ENCODE measurements at regions not wholly inside any gene's neighbourhood (a gene's known extent, or its start where the extent isn't known, plus 50 kb on each side); places are given as distances from the start of the nearest gene placed in this dataset.
"Not testable (repeated sequence)": the region's sequence is repeated elsewhere in the genome, so short reads cannot be mapped to it uniquely, and the experiment has no call there.

DNA sequence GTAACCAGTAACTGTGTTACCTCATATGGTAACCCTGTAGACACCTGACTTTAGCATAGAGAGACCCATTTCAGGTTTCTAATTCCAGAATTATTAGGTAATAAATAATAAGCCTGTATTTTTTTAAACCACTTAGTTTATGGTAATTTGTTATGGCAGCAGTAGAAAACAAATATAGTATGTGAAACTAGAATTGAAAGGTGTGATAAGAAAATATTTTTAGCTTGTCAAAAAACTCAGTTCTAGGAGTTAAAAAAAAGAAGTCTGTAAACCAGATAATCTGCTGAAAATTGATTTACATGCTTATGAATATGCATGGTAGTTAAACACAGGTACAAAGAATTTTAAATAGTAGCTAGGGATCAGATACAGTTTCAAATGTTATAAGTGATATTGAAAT is 695.0 kb upstream of the GJE1 start:
- no peak for DNase-seq

DNA sequence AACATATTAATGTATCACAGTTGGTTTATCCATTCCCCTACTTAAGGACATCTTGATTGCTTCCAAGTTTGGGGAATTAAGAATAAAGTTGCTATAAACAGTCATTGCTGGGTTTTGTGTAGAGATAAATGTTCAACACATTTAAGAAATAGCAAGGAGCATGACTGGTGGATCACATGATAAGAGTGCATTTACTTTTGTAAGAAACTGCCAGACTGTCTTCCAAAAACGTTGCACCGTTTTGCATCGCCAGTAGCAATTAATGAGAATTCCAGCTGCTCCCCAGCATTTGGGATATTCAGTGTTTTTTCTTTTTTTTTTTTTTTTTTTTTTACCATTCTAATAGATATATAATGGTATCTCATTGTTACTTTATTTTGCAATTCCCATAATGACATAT is 695.7 kb upstream of the GJE1 start:
- no peak for DNase-seq

DNA sequence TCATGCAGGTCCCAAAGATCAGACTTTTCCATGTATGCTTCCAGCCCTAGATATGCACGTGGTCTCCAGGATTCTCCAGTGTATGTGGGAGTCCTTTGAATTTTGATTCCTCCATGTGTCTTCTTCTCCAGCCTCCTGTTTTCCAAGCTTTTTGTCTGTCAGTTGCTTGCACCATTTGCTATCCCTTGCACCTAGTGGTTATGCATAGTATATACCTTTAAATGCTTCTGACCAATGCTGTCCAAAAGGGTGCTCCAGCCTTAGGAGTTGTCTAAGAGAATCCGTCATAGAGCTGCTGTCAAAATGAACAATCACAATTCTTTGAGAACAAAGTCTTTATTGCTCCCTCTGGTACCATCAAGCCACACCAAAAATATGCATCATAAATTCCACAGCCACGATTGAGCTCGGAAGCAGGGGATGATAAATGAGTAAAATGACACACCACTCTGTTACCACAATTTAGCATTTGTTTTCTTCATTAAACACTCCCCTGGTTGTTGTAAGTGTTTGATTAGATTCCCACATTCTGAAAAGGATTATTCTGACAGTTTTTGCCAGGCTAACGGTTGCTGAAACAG is 706.2 kb upstream of the GJE1 start:
- no peak for DNase-seq

DNA sequence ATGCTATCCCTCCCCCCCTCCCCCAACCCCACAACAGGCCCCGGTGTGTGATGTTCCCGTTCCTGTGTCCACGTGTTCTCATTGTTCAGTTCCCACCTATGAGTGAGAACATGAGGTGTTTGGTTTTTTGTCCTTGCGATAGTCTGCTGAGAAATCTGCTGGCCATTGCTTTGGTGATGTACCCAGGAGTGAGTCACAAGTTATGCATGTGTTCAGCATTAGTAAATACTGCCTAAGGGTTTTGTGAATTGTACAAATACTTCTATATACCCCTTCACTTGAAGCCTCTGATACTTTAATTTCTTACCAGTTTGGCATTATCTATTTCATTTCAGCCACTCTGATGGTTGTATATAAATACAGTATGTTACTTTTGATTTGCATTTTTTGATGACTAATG is 711.3 kb upstream of the GJE1 start:
- DNase-seq, result peak; percentile 47

DNA sequence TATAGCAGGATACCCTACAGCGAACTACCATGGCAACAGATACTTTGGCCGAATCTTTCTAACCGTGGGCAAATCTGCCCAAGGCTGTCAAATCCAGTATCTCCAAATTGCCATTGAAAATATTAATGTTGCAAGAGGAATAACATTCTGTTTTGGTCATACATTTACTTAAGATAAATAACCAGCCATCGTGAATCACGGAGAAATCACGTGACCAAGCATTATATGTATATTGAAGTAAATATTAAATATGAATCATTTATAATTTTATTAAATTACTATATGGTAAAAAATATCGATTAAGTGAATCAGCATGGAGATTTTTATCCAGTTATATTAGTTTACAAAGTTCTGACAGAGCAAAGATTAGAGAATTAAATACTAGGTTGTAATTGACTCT is 714.6 kb upstream of the GJE1 start:
- DNase-seq, result no peak

DNA sequence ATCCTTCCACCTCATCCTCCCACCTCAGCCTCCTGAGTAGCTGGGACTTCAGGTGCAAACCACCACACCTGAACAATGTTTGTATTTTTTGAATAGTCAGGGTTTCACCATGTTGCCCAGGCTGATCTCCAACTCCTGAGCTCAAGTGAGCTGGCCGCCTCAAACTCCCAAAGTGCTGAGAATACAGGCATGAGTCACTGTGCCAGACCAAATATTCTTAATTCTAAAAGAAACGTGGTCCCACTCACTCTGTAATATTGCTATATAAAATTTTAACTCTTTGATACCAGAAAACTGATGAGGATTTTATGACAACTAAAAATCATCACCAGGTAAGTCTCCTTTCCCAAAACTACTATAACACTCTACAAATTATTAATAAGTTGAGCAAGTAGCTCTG is 716.8 kb upstream of the GJE1 start:
- DNase-seq, result no peak

DNA sequence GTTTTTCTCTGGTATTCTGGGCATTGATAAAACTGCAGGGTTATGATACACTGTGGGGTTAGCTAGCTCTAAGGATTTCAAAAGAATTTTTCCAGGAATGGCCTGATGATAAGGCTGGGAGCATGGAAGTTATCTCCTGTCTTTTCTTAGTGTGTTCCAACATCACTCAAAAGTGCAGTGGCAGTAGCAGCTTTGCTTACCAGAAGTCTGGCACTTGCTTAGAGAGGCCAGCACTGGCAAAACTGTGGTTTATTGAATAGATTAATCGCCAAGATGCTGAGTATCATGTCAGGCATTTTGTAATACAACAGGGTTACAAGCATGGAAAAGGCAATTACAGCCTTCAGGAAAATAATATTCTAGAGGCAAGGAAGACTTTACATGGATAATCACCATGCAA is 719.5 kb upstream of the GJE1 start:
- no peak for DNase-seq

DNA sequence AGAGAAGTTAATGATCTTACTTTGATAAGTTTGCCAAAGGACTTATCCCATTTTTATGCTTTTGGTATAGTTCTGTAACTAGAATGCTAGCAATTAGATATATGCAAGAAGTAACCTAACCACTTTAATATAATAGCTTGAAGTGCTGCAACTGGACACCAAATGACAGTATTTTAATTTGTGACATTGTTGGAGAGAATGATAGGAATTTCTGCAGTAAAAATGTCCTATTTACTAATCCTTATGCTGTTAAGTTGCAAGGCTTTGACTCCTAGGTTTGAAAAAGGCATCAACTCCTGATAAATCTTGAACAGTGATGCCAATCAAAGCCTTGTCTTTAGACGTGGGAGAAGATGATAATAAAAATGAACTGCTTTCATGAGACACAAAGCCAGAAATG is 726.0 kb upstream of the GJE1 start:
- no peak for DNase-seq

DNA sequence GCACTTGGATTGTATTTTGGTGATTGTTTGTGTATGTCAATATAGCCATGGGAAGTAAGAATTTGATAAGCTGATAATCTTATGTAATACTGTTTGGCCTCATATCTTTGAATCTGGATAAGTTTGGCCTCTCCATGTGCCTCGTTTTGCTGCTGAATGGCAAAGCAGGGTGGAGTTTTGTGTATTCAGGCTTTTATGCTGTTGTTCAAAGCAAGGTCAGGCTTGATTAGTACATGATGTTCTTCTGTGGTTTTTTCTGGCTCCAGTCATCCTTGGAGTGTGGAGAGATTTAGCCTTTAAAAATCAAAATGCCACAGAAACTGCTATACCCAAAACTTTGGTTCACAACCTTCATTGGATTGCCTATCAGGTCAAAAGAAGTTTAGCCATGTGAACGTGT is 728.9 kb upstream of the GJE1 start:
- no peak for DNase-seq

DNA sequence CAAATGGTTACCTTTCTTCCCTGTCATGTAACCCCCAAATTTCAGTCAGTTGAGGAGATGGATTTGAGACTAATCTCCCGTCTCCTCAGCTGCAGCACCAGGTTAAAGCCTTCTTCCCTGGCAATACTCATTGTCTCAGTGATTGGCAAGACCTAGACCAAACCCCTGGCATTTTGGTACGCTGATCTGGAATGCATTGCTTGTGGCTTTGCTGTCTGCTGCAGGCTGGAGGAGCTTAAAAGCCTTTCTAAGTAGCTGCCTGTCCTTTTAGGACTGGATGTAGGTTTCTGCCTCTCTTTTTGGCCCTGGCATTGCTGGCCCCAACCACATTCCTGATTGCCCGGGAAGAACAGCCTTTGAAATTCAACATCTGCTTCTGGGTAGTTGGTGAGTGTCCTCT is 729.6 kb upstream of the GJE1 start:
- DNase-seq, result no peak

DNA sequence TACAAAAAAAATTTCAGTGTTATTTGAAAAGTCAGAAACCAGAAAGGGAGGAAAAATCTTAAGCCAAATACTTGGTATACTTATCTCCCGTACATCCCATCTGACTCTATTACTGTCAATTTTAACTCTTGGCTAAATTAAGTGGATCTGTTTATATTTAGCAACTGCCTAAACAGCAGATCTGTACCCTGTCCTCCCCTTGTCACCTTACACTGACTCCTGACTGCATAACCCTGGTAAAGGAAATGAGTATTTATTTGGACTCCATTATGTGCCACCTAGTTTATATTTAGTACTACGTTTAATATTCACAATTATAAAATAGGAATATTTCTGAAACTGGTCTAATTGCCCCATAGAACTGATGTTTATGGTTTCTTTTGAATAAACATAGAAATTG is 730.2 kb upstream of the GJE1 start:
- DNase-seq, result no peak

DNA sequence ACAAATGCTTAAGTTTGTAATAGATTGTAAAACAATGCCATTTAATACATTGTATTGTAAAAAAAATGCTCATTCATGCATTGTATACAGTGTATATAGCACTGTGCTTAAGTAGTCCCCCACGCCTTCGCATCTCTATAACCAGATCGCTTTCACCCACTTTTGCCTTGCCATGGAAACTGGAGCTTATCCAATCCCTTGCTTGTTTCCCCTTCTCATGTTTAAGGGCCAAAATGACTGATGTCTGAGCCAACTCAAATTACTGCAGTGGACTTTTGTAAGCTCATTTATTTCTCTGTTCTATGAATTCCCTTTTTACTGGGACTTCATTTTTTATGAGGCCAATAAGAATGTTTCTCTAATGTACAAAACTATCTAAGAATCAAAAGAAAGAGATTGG is 730.9 kb upstream of the GJE1 start:
- DNase-seq, result no peak

DNA sequence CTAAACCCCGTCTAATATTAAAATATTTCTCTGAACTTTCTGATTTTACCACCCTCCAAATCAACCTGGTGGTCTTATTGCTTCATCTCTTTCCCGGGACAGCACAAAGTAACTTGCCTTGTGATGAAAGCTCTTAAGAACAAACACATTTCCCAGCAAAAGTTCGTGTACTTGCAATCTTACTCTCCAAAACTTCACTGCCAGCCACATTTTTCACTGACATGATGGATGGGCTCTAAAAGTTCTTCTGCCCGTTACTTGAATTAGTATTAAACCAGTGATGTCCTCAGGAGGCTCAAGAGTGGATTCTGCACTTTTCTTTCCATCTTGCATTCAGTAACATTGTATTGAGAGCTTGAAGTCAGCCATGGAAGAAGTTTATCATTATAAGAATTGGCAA is 731.6 kb upstream of the GJE1 start:
- no peak for DNase-seq

DNA sequence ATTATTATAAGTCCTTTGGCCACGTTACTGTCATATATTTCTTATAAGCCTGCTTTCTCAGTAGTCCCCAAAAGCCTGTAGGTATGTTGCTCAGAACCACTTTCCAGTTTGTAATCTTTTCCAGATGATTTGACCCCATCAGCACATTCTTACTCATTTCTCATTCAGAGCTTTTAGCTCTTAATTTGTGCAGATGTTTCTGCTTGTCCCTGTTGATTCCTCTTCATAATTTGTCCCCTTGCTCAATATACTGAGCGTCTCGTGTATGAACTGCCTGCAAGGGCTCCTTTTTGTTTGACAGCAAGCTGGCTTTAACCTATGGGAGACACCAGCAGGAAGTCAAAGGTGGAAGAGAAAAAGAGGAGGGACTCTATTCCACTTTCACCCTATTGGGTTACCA is 733.8 kb upstream of the GJE1 start:
- DNase-seq, result no peak

DNA sequence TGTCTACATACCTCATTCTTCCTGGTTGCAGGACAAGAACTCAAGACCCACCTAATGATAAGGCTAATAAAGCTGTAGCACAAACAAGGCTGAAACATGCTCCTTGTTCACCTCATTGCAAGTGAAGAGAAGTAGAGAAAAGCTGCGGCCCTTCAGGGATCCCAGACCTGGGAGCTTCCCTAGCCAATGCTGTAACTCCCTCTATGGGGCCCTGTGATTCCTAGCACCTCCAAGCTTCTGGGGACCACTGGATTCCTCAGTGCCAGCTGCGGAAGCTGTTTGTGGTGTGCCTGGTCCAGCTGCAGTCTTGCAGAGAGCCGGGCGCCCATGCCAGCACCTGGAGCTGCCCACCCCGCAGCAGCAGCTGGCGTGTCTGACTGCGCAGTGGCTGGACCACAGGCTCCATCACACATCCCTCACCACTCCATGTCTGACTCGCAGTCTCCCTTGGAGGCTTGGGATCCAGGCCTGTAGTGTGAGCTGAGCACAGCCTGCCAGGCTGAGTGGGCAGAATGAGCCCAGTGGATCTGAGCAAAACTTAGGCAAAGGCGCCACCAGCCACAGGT is 737.2 kb upstream of the GJE1 start:
- no peak for DNase-seq

DNA sequence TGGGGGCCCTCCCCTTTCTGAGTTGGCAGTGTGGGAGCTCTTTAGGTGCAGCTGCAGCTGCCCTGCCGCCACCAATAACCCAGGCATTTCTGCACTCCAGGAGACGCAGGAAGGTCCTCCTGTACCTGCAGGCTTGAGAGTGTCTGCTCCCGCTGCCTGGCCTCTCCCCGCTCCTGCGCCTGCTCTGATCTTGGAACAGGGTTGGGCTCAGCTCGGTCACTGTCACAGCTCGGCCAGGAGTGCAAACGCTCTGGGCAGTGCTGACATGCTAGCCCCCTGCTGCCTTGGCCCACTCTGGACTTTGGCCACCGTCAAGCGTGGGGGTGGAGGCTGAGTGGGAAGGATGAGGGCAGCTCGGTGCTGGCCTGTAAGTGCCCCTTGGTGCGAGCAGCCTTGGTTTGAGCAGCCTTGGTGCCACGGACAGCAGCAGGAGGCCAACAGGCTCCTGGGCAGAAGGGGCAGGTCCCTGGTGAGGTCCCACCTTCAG is 738.1 kb upstream of the GJE1 start:
- DNase-seq, result no peak

DNA sequence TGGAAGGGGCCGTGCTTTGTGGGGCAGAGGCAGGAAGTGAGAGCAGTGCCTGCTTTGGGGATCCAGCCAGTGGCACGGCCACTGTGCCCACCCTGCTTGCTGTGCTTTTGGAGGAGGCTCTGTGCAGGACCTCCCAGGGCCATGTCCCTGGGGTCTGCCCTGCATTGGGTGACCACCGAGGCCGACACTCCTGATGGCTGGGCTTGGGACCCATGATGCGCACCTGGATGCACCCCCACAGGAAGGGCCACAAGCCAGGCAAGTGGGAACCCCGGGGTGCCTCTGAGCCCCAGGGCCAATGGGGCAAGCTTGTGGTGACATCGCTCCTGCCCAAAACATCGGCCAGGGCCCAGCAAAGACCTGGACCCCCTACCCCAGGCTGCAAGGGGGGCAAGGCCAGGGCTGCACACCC is 738.6 kb upstream of the GJE1 start:
- DNase-seq, result no peak

DNA sequence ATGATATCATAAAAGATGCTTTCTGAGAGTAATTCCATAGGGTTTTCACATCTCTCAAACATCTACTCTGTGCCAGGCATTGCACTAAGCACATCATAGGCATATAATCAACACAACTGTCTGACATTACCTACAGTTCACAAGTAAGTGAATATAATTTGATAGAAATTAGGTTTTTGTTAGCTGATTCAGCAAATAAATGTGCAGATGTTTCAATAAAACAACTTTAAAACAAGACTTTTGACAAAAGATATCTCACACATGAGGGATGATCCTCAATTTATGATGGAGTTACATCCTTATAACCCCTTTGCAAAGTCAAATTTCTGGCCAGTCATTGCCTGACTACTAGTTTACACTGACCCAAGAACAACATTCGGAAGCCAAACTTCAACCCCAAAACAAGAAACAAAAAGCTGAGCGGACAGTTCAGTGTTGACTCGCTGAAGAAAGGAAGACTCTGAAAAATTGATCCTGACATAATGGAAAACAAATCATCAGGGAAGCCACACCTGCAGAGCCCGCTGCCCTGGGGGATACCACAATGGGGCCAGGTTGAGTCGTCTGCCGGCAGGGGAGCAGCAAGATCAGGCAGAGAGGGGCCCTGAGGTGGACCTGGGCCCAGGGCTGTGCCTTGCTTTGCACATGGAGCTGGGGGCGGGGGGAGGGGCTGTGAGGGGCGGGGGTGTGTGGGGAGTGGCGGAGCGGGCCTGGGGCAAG is 739.2 kb upstream of the GJE1 start:
- no peak for DNase-seq

DNA sequence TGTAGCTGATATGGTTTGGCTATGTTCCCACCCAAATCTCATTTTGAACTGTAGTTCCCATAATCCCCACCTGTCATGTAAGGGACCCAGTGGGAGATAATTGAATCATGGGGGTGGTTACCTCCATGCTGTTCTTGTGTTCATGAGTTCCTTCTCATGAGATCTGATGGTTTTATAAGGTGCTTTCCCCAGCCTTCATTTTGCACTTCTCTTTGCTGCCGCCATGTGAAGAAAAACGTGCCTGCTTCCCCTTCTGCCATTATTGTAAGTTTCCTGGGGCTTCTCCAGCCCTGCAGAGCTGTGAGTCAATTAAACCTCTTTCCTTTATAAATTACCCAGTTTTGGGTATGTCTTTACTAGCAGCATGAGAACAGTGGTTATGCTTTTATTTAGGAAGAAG is 741.6 kb upstream of the GJE1 start:
- not testable (repeated sequence) for DNase-seq

DNA sequence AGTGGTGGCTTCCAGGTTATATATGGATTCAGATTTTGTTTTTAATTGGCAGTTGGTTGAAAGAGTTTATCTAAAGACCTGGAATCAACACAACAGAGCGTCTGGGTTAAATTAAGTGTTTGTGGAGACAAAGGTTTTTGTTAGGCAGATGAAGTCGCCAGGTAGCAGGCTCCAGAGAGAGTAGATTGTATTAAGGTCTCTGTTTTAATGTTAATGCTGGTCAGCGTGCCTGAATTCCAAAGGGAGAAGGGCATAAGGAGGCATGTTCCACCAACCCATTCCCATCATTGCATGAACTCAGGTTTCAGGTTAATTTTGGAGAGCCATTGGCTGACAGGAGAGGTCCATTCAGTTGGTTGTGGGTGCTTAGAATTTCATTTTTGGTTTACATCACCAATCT is 744.1 kb upstream of the GJE1 start:
- DNase-seq, result no peak

DNA sequence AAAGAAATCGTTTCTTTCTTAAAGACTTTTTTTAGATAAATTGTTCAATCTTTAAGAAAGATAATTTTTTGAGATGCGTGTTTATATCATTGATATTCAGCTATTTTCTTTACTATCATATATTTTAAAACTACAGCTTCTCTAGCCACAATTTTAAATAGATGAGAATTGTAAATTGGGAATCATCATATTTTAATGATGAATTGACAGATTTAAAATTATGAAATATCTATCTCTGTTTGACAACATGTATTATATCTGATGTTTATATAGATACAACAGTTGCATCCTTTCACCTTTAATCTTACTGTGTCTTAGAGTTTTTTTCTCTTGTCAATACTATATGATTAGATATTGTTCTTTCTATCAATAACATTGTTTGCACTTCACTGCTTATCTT is 762.3 kb upstream of the GJE1 start:
- no peak for DNase-seq

DNA sequence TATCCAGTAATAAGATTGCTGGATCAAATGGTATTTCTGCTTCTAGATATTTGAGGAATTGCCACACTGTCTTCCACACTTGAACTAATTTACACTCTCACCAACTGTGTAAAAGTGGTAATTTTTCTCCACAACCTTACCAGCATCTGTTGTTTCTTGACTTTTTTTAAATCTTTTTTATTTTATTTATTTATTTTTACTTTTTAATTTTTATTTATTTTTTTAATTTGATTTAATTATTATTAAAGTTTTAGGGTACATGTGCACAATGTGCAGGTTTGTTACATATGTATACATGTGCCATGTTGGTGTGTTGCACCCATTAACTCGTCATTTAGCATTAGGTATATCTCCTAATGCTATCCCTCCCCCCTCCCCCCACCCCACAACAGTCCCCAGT is 765.9 kb upstream of the GJE1 start:
- not testable (repeated sequence) for DNase-seq

DNA sequence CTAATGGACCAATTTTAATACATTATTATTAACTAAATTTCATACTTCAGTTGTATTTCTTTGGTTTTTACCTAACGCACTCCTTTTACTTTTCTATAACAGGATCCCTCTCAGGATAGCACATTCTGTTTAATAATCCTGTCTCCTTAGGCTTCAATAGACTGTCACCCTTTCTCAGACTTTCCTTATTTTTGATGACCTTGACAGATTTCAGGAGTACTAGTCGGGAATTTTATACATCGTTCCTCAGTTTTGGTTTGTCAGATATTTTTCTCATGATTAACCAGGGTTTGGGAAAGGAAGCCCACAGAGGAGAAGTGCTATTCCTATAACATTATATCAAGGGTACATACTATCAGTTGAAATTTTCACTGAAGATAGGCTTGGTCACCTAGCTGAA is 768.0 kb upstream of the GJE1 start:
- no peak for DNase-seq

DNA sequence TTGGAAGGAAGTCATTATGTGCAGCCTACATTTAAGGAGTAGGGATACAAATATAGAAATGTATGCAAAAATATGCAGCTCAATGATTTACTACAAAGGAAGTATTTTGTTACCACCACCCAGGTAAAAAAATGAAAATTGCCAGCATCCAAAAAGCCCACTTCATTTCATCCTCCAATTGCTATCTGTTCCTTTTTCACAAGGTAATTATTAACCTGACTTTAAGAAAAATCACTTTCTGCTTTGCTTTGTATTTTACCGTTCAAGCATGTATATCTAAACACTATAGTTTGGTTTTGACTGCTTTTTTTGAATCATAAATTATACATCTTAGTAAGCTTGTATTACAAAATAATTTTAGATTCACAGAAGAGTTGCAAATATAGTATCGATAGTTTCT is 768.5 kb upstream of the GJE1 start:
- DNase-seq, result no peak

DNA sequence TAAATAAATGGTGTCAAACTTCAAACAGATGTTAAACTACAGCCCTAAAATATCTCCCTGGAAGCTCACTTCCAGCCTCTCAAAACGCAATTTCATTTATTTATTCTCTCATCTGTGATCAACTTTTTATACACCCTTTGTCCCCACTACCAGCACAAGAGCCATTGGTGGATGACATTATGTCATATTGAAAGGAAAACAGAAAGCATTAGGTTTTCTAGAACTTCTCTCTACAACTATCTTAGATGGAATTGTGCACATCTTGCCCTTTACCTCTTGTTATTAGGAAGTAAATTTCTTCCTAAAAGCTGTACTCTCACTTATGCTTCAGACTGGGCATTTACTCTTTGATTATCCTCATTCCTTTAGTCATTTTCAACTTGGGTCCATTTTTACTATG is 771.2 kb upstream of the GJE1 start:
- no peak for DNase-seq
